HEK293 (cell line): ENCODE measurements at regions not wholly inside any gene's neighbourhood (a gene's known extent, or its start where the extent isn't known, plus 50 kb on each side); places are given as distances from the start of the nearest gene placed in this dataset.

Source experiments
- CTCF ChIA-PET: fragments of 350-600 bp; formaldehyde crosslinking; extraction: SDS; loops from one replicate; lab custom pipeline; 2021; ENCODE audit warnings: antibody characterized with exemption; lab: Yijun Ruan, JAX
- POLR2A ChIA-PET: fragments of 300-600 bp; formaldehyde crosslinking; extraction: SDS; loops from one replicate; lab custom pipeline; 2020; ENCODE audit warnings: antibody characterized with exemption, inconsistent platforms; lab: Yijun Ruan, JAX
- H3K27ac ChIP-seq: fragments of 200-500 bp; sonication (Bioruptor generic); 2 replicates; pipeline ENCODE4 v1.5.1; 2014; ENCODE audit warnings: low read depth, low read length, control low read depth, inconsistent platforms; ENCODE audit errors: extremely low read depth
- H3K36me3 ChIP-seq, 2 experiments: fragments of 200-500 bp in 1 of 2; sonication (Bioruptor generic) in 1 of 2; 1 replicate in 1 of 2; 2 replicates in 1 of 2; pipeline ENCODE4 v1.5.1; 2014 to 2017; ENCODE audit warnings: inconsistent platforms in 2 of 2, low read length in 2 of 2; ENCODE audit not compliant: control insufficient read depth in 2 of 2, insufficient read depth in 1 of 2
- H3K4me1 ChIP-seq: fragments of 200-500 bp; sonication (Bioruptor generic); 2 replicates; pipeline ENCODE4 v1.5.1; 2014; ENCODE audit warnings: mild to moderate bottlenecking, low read length, inconsistent platforms; ENCODE audit not compliant: control insufficient read depth, insufficient read depth
- H3K4me3 ChIP-seq: 2 replicates; pipeline ENCODE4 v1.5.1; 2011; ENCODE audit warnings: low read depth, mild to moderate bottlenecking, control low read depth, low read length, moderate library complexity
- H3K9me3 ChIP-seq: fragments of 200-500 bp; sonication (Bioruptor generic); 2 replicates; pipeline ENCODE4 v1.5.1; 2014; ENCODE audit warnings: low read depth, low read length, inconsistent platforms; ENCODE audit not compliant: control insufficient read depth, insufficient read depth
- GLI4 ChIP-seq: fragments of 450-650 bp; formaldehyde crosslinking; IDR thresholded peaks from 2 replicates; pipeline ENCODE4 v1.5.1; 2016; ENCODE audit warnings: missing biosample characterization, missing genetic modification characterization
- KLF1 ChIP-seq: fragments of 450-650 bp; formaldehyde crosslinking; IDR thresholded peaks from 2 replicates; pipeline ENCODE4 v1.5.1; 2016; ENCODE audit warnings: missing biosample characterization, missing genetic modification characterization
- KLF9 ChIP-seq: fragments of 450-650 bp; formaldehyde crosslinking; IDR thresholded peaks from 2 replicates; pipeline ENCODE4 v1.5.1; 2016; ENCODE audit warnings: missing biosample characterization, missing genetic modification characterization, low read depth
- SETDB1 ChIP-seq: IDR thresholded peaks from one replicate; pipeline ENCODE4 v1.6.1; 2017; ENCODE audit warnings: mild to moderate bottlenecking, low read length, moderate library complexity, mixed read lengths; ENCODE audit not compliant: insufficient read length
- ZFHX2 ChIP-seq: fragments of 450-650 bp; formaldehyde crosslinking; conservative IDR thresholded peaks from 2 replicates; pipeline ENCODE4 v1.5.1; 2016; ENCODE audit warnings: missing biosample characterization, missing genetic modification characterization
- ZFP41 ChIP-seq: fragments of 450-650 bp; formaldehyde crosslinking; IDR thresholded peaks from 2 replicates; pipeline ENCODE4 v1.5.1; 2016; ENCODE audit warnings: missing biosample characterization, missing genetic modification characterization, borderline replicate concordance
- ZNF169 ChIP-seq: fragments of 450-650 bp; formaldehyde crosslinking; IDR thresholded peaks from 2 replicates; pipeline ENCODE4 v1.5.1; 2016; ENCODE audit warnings: missing biosample characterization, missing genetic modification characterization
- ZNF174 ChIP-seq: fragments of 450-650 bp; formaldehyde crosslinking; IDR thresholded peaks from 2 replicates; pipeline ENCODE4 v1.5.0; 2017; ENCODE audit warnings: missing biosample characterization, mild to moderate bottlenecking, missing genetic modification characterization
- ZNF211 ChIP-seq: fragments of 450-650 bp; formaldehyde crosslinking; IDR thresholded peaks from 2 replicates; pipeline ENCODE4 v1.5.1; 2016; ENCODE audit warnings: low read depth, missing biosample characterization, missing genetic modification characterization
- ZNF239 ChIP-seq: fragments of 450-650 bp; formaldehyde crosslinking; IDR thresholded peaks from 2 replicates; pipeline ENCODE4 v1.5.1; 2016; ENCODE audit warnings: missing biosample characterization, missing genetic modification characterization
- ZNF585B ChIP-seq: fragments of 450-650 bp; formaldehyde crosslinking; IDR thresholded peaks from 2 replicates; pipeline ENCODE4 v1.5.1; 2016; ENCODE audit warnings: missing biosample characterization, missing genetic modification characterization
- ZNF600 ChIP-seq: fragments of 450-650 bp; formaldehyde crosslinking; IDR thresholded peaks from 2 replicates; pipeline ENCODE4 v1.5.1; 2016; ENCODE audit warnings: missing biosample characterization, missing genetic modification characterization
- ZNF777 ChIP-seq: fragments of 450-650 bp; formaldehyde crosslinking; IDR thresholded peaks from 2 replicates; pipeline ENCODE4 v1.5.1; 2017; ENCODE audit warnings: missing biosample characterization, missing genetic modification characterization, borderline replicate concordance
- ZSCAN16 ChIP-seq: fragments of 450-650 bp; formaldehyde crosslinking; IDR thresholded peaks from 2 replicates; pipeline ENCODE4 v1.5.1; 2016; ENCODE audit warnings: missing biosample characterization, missing genetic modification characterization
- TF ChIP-seq, protein P1 (sequence below): fragments of 450-650 bp; formaldehyde crosslinking; IDR thresholded peaks from 2 replicates; pipeline ENCODE4 v1.5.1; 2017; ENCODE audit warnings: missing biosample characterization, missing genetic modification characterization
- TF ChIP-seq, protein P2 (sequence below): fragments of 450-650 bp; formaldehyde crosslinking; IDR thresholded peaks from 2 replicates; pipeline ENCODE4 v1.5.1; 2017; ENCODE audit warnings: missing biosample characterization, missing genetic modification characterization
- TF ChIP-seq, protein P3 (sequence below): fragments of 450-650 bp; formaldehyde crosslinking; IDR thresholded peaks from 2 replicates; pipeline ENCODE4 v1.5.1; 2016; ENCODE audit warnings: missing biosample characterization, missing genetic modification characterization
- TF ChIP-seq, protein P4 (sequence below): fragments of 450-650 bp; formaldehyde crosslinking; IDR thresholded peaks from 2 replicates; pipeline ENCODE4 v1.5.1; 2017; ENCODE audit warnings: missing biosample characterization, missing genetic modification characterization
- TF ChIP-seq, protein P5 (sequence below): fragments of 450-650 bp; formaldehyde crosslinking; IDR thresholded peaks from 2 replicates; pipeline ENCODE4 v1.5.1; 2017; ENCODE audit warnings: missing biosample characterization, missing genetic modification characterization
- TF ChIP-seq, protein P6 (sequence below): fragments of 450-650 bp; formaldehyde crosslinking; conservative IDR thresholded peaks from 2 replicates; pipeline ENCODE4 v1.5.1; 2016; ENCODE audit warnings: low read depth, missing biosample characterization, missing genetic modification characterization

DNA sequence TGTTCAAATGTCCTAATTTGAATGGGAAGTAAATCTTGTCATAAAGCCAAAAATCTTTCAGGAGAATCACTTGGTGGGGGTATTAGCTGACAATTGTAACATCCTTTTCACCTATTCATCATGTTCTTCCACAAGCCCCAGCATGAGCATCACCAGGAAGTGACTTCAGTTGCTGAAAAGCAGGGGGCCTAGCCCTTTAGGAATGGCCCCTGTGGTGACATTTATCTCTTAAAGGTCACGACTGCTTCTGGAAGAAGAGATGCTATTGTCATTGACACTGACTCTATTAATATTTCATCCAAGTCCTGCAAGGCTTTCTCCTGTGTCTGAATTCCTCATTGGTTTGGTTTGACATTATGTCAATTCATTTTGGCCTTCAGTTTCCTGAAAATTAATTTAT is 92.6 kb downstream of the OR5AK2 start (continued):
- TF ChIP-seq, protein P1, sequence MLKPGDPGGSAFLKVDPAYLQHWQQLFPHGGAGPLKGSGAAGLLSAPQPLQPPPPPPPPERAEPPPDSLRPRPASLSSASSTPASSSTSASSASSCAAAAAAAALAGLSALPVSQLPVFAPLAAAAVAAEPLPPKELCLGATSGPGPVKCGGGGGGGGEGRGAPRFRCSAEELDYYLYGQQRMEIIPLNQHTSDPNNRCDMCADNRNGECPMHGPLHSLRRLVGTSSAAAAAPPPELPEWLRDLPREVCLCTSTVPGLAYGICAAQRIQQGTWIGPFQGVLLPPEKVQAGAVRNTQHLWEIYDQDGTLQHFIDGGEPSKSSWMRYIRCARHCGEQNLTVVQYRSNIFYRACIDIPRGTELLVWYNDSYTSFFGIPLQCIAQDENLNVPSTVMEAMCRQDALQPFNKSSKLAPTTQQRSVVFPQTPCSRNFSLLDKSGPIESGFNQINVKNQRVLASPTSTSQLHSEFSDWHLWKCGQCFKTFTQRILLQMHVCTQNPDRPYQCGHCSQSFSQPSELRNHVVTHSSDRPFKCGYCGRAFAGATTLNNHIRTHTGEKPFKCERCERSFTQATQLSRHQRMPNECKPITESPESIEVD, result no peak
- TF ChIP-seq KLF1 (tag by site-specific recombination) (no peak), SETDB1 (no peak)
- TF ChIP-seq, protein P2, sequence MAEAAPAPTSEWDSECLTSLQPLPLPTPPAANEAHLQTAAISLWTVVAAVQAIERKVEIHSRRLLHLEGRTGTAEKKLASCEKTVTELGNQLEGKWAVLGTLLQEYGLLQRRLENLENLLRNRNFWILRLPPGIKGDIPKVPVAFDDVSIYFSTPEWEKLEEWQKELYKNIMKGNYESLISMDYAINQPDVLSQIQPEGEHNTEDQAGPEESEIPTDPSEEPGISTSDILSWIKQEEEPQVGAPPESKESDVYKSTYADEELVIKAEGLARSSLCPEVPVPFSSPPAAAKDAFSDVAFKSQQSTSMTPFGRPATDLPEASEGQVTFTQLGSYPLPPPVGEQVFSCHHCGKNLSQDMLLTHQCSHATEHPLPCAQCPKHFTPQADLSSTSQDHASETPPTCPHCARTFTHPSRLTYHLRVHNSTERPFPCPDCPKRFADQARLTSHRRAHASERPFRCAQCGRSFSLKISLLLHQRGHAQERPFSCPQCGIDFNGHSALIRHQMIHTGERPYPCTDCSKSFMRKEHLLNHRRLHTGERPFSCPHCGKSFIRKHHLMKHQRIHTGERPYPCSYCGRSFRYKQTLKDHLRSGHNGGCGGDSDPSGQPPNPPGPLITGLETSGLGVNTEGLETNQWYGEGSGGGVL, result no peak

DNA sequence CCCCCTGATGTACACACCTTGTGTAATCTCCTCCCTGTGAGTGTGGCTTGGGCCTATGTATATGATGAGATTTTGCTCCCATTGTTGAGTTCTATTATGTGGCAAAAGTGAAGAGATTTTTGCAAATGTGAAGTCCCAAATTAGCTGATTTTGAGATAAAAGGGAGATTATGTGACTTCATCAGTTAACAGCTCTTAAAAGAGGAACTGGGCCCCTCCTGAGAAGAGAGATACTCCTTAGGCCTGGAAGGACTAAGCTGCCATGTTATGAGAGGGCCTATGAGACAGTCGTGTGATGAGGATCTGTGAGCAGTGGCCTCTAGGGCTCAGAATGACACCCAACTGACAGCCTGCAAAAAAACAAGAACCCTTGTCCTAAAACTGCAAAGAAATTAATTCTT is 93.4 kb downstream of the OR5AK2 start:
- no peaks in the 10 kb centered on the region for H3K9me3 ChIP-seq
- H3K4me1 ChIP-seq, result no peaks in the 10 kb centered on the region
- no peak overlapping the region for H3K27ac ChIP-seq
- no peaks in the 10 kb centered on the region for H3K36me3 ChIP-seq
- POLR2A ChIA-PET, result no interaction called here
- TF ChIP-seq, protein P3, sequence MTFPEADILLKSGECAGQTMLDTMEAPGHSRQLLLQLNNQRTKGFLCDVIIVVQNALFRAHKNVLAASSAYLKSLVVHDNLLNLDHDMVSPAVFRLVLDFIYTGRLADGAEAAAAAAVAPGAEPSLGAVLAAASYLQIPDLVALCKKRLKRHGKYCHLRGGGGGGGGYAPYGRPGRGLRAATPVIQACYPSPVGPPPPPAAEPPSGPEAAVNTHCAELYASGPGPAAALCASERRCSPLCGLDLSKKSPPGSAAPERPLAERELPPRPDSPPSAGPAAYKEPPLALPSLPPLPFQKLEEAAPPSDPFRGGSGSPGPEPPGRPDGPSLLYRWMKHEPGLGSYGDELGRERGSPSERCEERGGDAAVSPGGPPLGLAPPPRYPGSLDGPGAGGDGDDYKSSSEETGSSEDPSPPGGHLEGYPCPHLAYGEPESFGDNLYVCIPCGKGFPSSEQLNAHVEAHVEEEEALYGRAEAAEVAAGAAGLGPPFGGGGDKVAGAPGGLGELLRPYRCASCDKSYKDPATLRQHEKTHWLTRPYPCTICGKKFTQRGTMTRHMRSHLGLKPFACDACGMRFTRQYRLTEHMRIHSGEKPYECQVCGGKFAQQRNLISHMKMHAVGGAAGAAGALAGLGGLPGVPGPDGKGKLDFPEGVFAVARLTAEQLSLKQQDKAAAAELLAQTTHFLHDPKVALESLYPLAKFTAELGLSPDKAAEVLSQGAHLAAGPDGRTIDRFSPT (tag by site-specific recombination), result no peak
- TF ChIP-seq ZNF174 (tag by site-specific recombination) (no peak), ZNF600 (no peak), KLF1 (tag by site-specific recombination) (no peak), ZNF585B (tag by site-specific recombination) (no peak), KLF9 (no peak), ZFHX2 (tag by site-specific recombination) (no peak), ZNF777 (tag by site-specific recombination) (no peak), GLI4 (tag by site-specific recombination) (no peak), ZNF239 (tag by site-specific recombination) (no peak), ZFP41 (tag by site-specific recombination) (no peak), ZNF211 (tag by site-specific recombination) (no peak), SETDB1 (no peak), ZSCAN16 (tag by site-specific recombination) (no peak), ZNF169 (tag by site-specific recombination) (no peak)
- TF ChIP-seq, protein P4, sequence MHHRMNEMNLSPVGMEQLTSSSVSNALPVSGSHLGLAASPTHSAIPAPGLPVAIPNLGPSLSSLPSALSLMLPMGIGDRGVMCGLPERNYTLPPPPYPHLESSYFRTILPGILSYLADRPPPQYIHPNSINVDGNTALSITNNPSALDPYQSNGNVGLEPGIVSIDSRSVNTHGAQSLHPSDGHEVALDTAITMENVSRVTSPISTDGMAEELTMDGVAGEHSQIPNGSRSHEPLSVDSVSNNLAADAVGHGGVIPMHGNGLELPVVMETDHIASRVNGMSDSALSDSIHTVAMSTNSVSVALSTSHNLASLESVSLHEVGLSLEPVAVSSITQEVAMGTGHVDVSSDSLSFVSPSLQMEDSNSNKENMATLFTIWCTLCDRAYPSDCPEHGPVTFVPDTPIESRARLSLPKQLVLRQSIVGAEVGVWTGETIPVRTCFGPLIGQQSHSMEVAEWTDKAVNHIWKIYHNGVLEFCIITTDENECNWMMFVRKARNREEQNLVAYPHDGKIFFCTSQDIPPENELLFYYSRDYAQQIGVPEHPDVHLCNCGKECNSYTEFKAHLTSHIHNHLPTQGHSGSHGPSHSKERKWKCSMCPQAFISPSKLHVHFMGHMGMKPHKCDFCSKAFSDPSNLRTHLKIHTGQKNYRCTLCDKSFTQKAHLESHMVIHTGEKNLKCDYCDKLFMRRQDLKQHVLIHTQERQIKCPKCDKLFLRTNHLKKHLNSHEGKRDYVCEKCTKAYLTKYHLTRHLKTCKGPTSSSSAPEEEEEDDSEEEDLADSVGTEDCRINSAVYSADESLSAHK (tag by site-specific recombination), result no peak
- TF ChIP-seq, protein P5, sequence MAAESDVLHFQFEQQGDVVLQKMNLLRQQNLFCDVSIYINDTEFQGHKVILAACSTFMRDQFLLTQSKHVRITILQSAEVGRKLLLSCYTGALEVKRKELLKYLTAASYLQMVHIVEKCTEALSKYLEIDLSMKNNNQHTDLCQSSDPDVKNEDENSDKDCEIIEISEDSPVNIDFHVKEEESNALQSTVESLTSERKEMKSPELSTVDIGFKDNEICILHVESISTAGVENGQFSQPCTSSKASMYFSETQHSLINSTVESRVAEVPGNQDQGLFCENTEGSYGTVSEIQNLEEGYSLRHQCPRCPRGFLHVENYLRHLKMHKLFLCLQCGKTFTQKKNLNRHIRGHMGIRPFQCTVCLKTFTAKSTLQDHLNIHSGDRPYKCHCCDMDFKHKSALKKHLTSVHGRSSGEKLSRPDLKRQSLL (tag by site-specific recombination), result no peak
- TF ChIP-seq, protein P6, sequence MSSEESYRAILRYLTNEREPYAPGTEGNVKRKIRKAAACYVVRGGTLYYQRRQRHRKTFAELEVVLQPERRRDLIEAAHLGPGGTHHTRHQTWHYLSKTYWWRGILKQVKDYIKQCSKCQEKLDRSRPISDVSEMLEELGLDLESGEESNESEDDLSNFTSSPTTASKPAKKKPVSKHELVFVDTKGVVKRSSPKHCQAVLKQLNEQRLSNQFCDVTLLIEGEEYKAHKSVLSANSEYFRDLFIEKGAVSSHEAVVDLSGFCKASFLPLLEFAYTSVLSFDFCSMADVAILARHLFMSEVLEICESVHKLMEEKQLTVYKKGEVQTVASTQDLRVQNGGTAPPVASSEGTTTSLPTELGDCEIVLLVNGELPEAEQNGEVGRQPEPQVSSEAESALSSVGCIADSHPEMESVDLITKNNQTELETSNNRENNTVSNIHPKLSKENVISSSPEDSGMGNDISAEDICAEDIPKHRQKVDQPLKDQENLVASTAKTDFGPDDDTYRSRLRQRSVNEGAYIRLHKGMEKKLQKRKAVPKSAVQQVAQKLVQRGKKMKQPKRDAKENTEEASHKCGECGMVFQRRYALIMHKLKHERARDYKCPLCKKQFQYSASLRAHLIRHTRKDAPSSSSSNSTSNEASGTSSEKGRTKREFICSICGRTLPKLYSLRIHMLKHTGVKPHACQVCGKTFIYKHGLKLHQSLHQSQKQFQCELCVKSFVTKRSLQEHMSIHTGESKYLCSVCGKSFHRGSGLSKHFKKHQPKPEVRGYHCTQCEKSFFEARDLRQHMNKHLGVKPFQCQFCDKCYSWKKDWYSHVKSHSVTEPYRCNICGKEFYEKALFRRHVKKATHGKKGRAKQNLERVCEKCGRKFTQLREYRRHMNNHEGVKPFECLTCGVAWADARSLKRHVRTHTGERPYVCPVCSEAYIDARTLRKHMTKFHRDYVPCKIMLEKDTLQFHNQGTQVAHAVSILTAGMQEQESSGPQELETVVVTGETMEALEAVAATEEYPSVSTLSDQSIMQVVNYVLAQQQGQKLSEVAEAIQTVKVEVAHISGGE (tag by site-specific recombination), result no peak
- TF ChIP-seq, all 188 proteins: peak for 0
- CTCF ChIA-PET, result no interaction called here
- no peak overlapping the region for H3K4me3 ChIP-seq
